H9 (cell line): ENCODE measurements at regions not wholly inside any gene's neighbourhood (a gene's known extent, or its start where the extent isn't known, plus 50 kb on each side); places are given as distances from the start of the nearest gene placed in this dataset.

Experiments used
- DNase-seq: peaks from one replicate; pipeline ENCODE4 v3.0.0-alpha.2; 2017
- H2AFZ ChIP-seq: one replicate; pipeline ENCODE4 v1.6.1; 2013; ENCODE audit warnings: mild to moderate bottlenecking, low read length, control low read depth, moderate library complexity
- H2AK5ac ChIP-seq: 2 replicates; pipeline ENCODE4 v1.6.1; 2013; ENCODE audit warnings: low read length, control low read depth, mixed read lengths; ENCODE audit not compliant: insufficient read length
- H2BK120ac ChIP-seq: one replicate; pipeline ENCODE4 v1.6.1; 2013; ENCODE audit warnings: low read depth, mild to moderate bottlenecking, low read length, control low read depth, inconsistent platforms; ENCODE audit not compliant: poor library complexity, severe bottlenecking
- H2BK12ac ChIP-seq: 2 replicates; pipeline ENCODE4 v1.6.1; 2013; ENCODE audit warnings: low read length, control low read depth, mixed read lengths, low read depth; ENCODE audit not compliant: insufficient read length
- H2BK15ac ChIP-seq: 2 replicates; pipeline ENCODE4 v1.6.1; 2013; ENCODE audit warnings: low read depth, low read length, control low read depth
- H2BK20ac ChIP-seq: one replicate; pipeline ENCODE4 v1.6.1; 2013; ENCODE audit warnings: low read depth, mild to moderate bottlenecking, low read length, control low read depth, inconsistent platforms; ENCODE audit not compliant: poor library complexity, severe bottlenecking
- H2BK5ac ChIP-seq: 2 replicates; pipeline ENCODE4 v1.6.1; 2013; ENCODE audit warnings: low read length, control low read depth, mixed read lengths; ENCODE audit not compliant: insufficient read length
- H3K14ac ChIP-seq: 2 replicates; pipeline ENCODE4 v1.6.1; 2013; ENCODE audit warnings: low read length, control low read depth; ENCODE audit not compliant: insufficient read depth
- H3K18ac ChIP-seq: 2 replicates; pipeline ENCODE4 v1.6.1; 2013; ENCODE audit warnings: low read depth, mild to moderate bottlenecking, mixed read lengths, low read length, control low read depth; ENCODE audit not compliant: insufficient read length
- H3K23ac ChIP-seq: 2 replicates; pipeline ENCODE4 v1.6.1; 2013; ENCODE audit warnings: low read length, control low read depth, mixed read lengths, low read depth; ENCODE audit not compliant: insufficient read length
- H3K23me2 ChIP-seq: 2 replicates; pipeline ENCODE4 v1.6.1; 2013; ENCODE audit warnings: low read depth, mild to moderate bottlenecking, mixed read lengths, low read length, control low read depth; ENCODE audit not compliant: insufficient read length, poor library complexity, severe bottlenecking
- H3K27ac ChIP-seq: 2 replicates; pipeline ENCODE4 v1.5.1; 2013; ENCODE audit warnings: low read length, control low read depth, mixed read lengths, low read depth; ENCODE audit not compliant: insufficient read length
- H3K27me3 ChIP-seq: 2 replicates; pipeline ENCODE4 v1.6.1; 2013; ENCODE audit warnings: low read length, control low read depth, inconsistent platforms; ENCODE audit not compliant: insufficient read depth
- H3K4ac ChIP-seq: 2 replicates; pipeline ENCODE4 v1.6.1; 2013; ENCODE audit warnings: low read depth, mild to moderate bottlenecking, control low read depth, inconsistent platforms, low read length, moderate library complexity
- H3K4me1 ChIP-seq: 2 replicates; pipeline ENCODE4 v1.6.1; 2013; ENCODE audit warnings: low read length, control low read depth, inconsistent platforms; ENCODE audit not compliant: insufficient read depth
- H3K4me2 ChIP-seq: 2 replicates; pipeline ENCODE4 v1.6.1; 2013; ENCODE audit warnings: low read length, control low read depth, mixed read lengths; ENCODE audit not compliant: insufficient read length, insufficient read depth
- H3K56ac ChIP-seq: 2 replicates; pipeline ENCODE4 v1.6.1; 2013; ENCODE audit warnings: low read depth, mild to moderate bottlenecking, mixed read lengths, low read length, control low read depth; ENCODE audit not compliant: insufficient read length
- H3K79me1 ChIP-seq: 2 replicates; pipeline ENCODE4 v1.6.1; 2013; ENCODE audit warnings: low read depth, mild to moderate bottlenecking, moderate library complexity, low read length, control low read depth, inconsistent platforms; ENCODE audit not compliant: insufficient read depth, poor library complexity, severe bottlenecking
- H3K79me2 ChIP-seq: 2 replicates; pipeline ENCODE4 v1.6.1; 2013; ENCODE audit warnings: low read length, control low read depth, inconsistent platforms; ENCODE audit not compliant: insufficient read depth
- H3K9ac ChIP-seq: 2 replicates; pipeline ENCODE4 v1.6.1; 2013; ENCODE audit warnings: low read length, control low read depth, mixed read lengths; ENCODE audit not compliant: insufficient read length; ENCODE audit errors: extremely low read depth
- H3K9me3 ChIP-seq: one replicate; pipeline ENCODE4 v1.6.1; 2013; ENCODE audit warnings: low read depth, low read length, inconsistent platforms; ENCODE audit not compliant: control insufficient read depth
- H3T11ph ChIP-seq: one replicate; pipeline ENCODE4 v1.6.1; 2013; ENCODE audit warnings: mild to moderate bottlenecking, low read length, control low read depth, inconsistent platforms
- H4K20me1 ChIP-seq: one replicate; pipeline ENCODE4 v1.6.1; 2013; ENCODE audit not compliant: control insufficient read depth, insufficient read length, insufficient read depth
- H4K5ac ChIP-seq: 2 replicates; pipeline ENCODE4 v1.6.1; 2013; ENCODE audit warnings: low read depth, mild to moderate bottlenecking, mixed read lengths, low read length, control low read depth; ENCODE audit not compliant: insufficient read length
- H4K8ac ChIP-seq: replicated peaks from 2 replicates; pipeline ENCODE4 v1.6.1; 2013; ENCODE audit warnings: low read length, control low read depth, mixed read lengths, low read depth; ENCODE audit not compliant: insufficient read length
- H4K91ac ChIP-seq: 2 replicates; pipeline ENCODE4 v1.6.1; 2013; ENCODE audit warnings: low read depth, mild to moderate bottlenecking, moderate library complexity, mixed read lengths, low read length, control low read depth; ENCODE audit not compliant: insufficient read length
- H3K27ac Mint-ChIP-seq, 3 experiments: 2 replicates in 2 of 3; 3 replicates in 1 of 3; pipeline ENCODE4 v1.8.0; 2020 to 2021; ENCODE audit warnings: mixed read lengths in 3 of 3, mild to moderate bottlenecking in 1 of 3, moderate library complexity in 1 of 3
- H3K27me3 Mint-ChIP-seq: 2 replicates; pipeline ENCODE4 v1.8.0; 2021; ENCODE audit warnings: low read depth, mild to moderate bottlenecking, moderate library complexity, mixed read lengths
- H3K36me3 Mint-ChIP-seq, 3 experiments: 2 replicates in 2 of 3; 3 replicates in 1 of 3; pipeline ENCODE4 v1.8.0; 2020 to 2021; ENCODE audit warnings: low read depth in 3 of 3, mixed read lengths in 3 of 3; ENCODE audit not compliant: insufficient read depth in 1 of 3
- H3K4me1 Mint-ChIP-seq, 2 experiments: 2 replicates each; pipeline ENCODE4 v1.8.0; 2020; ENCODE audit warnings: mixed read lengths in 2 of 2
- H3K4me3 Mint-ChIP-seq, 2 experiments: 2 replicates in 1 of 2; 3 replicates in 1 of 2; pipeline ENCODE4 v1.8.0; 2020 to 2021; ENCODE audit warnings: mild to moderate bottlenecking in 2 of 2, mixed read lengths in 2 of 2, moderate library complexity in 1 of 2
- H3K9me3 Mint-ChIP-seq, 2 experiments: 2 replicates in 1 of 2; 3 replicates in 1 of 2; pipeline ENCODE4 v1.8.0; 2020; ENCODE audit warnings: mild to moderate bottlenecking in 2 of 2, mixed read lengths in 2 of 2, moderate library complexity in 1 of 2
- WGBS: extraction: QIAGEN DNeasy Blood & Tissue Kit; methylation state at CpG from one replicate; pipeline ENCODE4 v1.1.7; 2013; ENCODE audit warnings: missing lambda C conversion rate, low lambda C conversion rate, mixed read lengths; ENCODE audit not compliant: insufficient read length; ENCODE audit errors: extremely low coverage; 5-methylcytosine and 5-hydroxymethylcytosine counted together
- TF ChIP-seq, protein P1 (sequence below): fragments of 200-600 bp; sonication (generic); conservative IDR thresholded peaks from 3 replicates; pipeline ENCODE4 v1.8.0; 2021; ENCODE audit warnings: antibody characterized with exemption, mild to moderate bottlenecking

GRCh38 chr7:21128062-21128817, 299.6 kb upstream of the SP4 start:
- TF ChIP-seq, protein P1, sequence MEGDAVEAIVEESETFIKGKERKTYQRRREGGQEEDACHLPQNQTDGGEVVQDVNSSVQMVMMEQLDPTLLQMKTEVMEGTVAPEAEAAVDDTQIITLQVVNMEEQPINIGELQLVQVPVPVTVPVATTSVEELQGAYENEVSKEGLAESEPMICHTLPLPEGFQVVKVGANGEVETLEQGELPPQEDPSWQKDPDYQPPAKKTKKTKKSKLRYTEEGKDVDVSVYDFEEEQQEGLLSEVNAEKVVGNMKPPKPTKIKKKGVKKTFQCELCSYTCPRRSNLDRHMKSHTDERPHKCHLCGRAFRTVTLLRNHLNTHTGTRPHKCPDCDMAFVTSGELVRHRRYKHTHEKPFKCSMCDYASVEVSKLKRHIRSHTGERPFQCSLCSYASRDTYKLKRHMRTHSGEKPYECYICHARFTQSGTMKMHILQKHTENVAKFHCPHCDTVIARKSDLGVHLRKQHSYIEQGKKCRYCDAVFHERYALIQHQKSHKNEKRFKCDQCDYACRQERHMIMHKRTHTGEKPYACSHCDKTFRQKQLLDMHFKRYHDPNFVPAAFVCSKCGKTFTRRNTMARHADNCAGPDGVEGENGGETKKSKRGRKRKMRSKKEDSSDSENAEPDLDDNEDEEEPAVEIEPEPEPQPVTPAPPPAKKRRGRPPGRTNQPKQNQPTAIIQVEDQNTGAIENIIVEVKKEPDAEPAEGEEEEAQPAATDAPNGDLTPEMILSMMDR, result no peak
- no peak overlapping the region for H3K4me2 ChIP-seq

More at GRCh38 chr7:21128062-21128817, 299.6 kb upstream of the SP4 start:
- no peak overlapping the region; a peak in 1 of 5 replicates for H3K4me3 Mint-ChIP-seq
- Histone ChIP-seq H3K9ac (no peak overlapping the region), H3K4ac (no peak overlapping the region), H2BK20ac (no peak overlapping the region), H2BK12ac (no peak overlapping the region), H3K23ac (no peak overlapping the region), H3T11ph (no peak overlapping the region), H2BK120ac (no peak overlapping the region), H2AFZ (no peak overlapping the region), H3K14ac (no peak overlapping the region), H2BK5ac (no peak overlapping the region), H4K5ac (no peak overlapping the region), H3K27me3 (peaks cover 2% of the 10 kb centered on the region; the same call in 1 of the 2 replicates), H3K79me1 (no peaks in the 10 kb centered on the region), H3K23me2 (no peaks in the 10 kb centered on the region), H3K27ac (no peak overlapping the region), H3K18ac (no peak overlapping the region), H3K79me2 (no peaks in the 10 kb centered on the region), H3K9me3 (no peaks in the 10 kb centered on the region), H2BK15ac (no peak overlapping the region), H4K8ac (no peak overlapping the region), H4K20me1 (no peaks in the 10 kb centered on the region), H3K4me1 (peaks cover 11% of the 10 kb centered on the region; the same call in 1 of the 2 replicates), H3K56ac (no peak overlapping the region), H2AK5ac (no peak overlapping the region), H4K91ac (no peak overlapping the region)
- peaks cover 55 to 57% of the 10 kb centered on the region in 2 experiments for H3K4me1 Mint-ChIP-seq
- peaks cover 24% of the 10 kb centered on the region for H3K27me3 Mint-ChIP-seq
- no peak for DNase-seq
- no peaks in the 10 kb centered on the region; a peak in 1 of 7 replicates for H3K36me3 Mint-ChIP-seq
- H3K9me3 Mint-ChIP-seq, result no peaks in the 10 kb centered on the region
- WGBS, result no CpG with 5 or more reads among the region's 8 CpGs
- H3K27ac Mint-ChIP-seq, result no peak overlapping the region
